ENCODE measurements at regions not wholly inside any gene's neighbourhood (a gene's known extent, or its start where the extent isn't known, plus 50 kb on each side); places are given as distances from the start of the nearest gene placed in this dataset.

DNA sequence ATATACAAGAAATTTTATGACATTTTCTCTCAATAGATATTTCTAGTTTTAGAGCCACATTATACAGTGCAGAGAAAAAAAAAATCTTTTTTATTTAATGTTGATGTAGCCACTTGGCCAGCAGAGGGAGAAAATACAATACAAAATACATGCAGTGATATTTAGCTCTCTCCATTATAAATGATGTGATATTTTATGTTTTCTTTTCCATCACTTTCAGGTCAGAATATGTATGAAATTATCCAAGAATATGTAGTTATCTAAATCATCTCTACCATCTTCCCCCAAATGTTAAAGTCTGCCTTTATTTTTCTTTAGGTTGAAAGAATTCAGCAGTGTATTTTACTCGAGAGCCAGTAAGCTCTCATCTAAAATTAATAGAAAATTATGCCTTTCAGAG is 533.6 kb upstream of the FSHR start:
- Histone ChIP-seq H4K91ac (ENCODE audit: low read length) (no peak overlapping the region), H4K8ac (ENCODE audit: low read length) (no peak overlapping the region), H3K18ac (ENCODE audit: low read depth in 1 of 2, low read length in 2 of 2) (no peak overlapping the region), H2BK120ac (ENCODE audit: low read depth, low read length) (no peak overlapping the region), H3K27ac (ENCODE audit: low read length, poor library complexity, severe bottlenecking) (no peak overlapping the region), H3K27me3 (ENCODE audit: control insufficient read depth in 1 of 2, insufficient read depth in 1 of 2, low read length in 2 of 2) (no peaks in the 10 kb centered on the region), H2BK12ac (ENCODE audit: low read length in 2 of 2) (no peak overlapping the region), H3K4me1 (ENCODE audit: control insufficient read depth, insufficient read depth, low read depth, low read length) (no peaks in the 10 kb centered on the region), H3K9ac (ENCODE audit: low read length) (no peak overlapping the region), H3K14ac (ENCODE audit: low read length in 2 of 2) (no peak overlapping the region), H3K4me2 (ENCODE audit: low read length, poor library complexity, severe bottlenecking) (no peak overlapping the region), H3K9me3 (ENCODE audit: control insufficient read depth, low read length) (no peaks in the 10 kb centered on the region), H3K23ac (ENCODE audit: low read length in 2 of 2) (no peak overlapping the region), H2AFZ (ENCODE audit: low read depth, low read length) (no peak overlapping the region), H3K79me1 (replicated peaks; ENCODE audit: low read length, poor library complexity, severe bottlenecking) (no peaks in the 10 kb centered on the region), H2BK15ac (ENCODE audit: low read depth, poor library complexity, severe bottlenecking) (no peak overlapping the region), H3K36me3 (ENCODE audit: control insufficient read depth in 1 of 2, insufficient read depth in 2 of 2, low read depth in 1 of 2, low read length in 2 of 2) (no peaks in the 10 kb centered on the region), H2AK5ac (ENCODE audit: low read length, severe bottlenecking) (no peak overlapping the region), H3K4ac (ENCODE audit: low read depth in 1 of 2, low read length in 2 of 2) (no peak overlapping the region), H2BK5ac (ENCODE audit: low read depth, low read length, poor library complexity, severe bottlenecking) (no peak overlapping the region), H3K4me3 (ENCODE audit: insufficient read depth in 1 of 2, low read depth in 1 of 2, low read length in 2 of 2) (no peak overlapping the region)
- no CpG with 5 or more reads among the region's 1 CpG for WGBS
- DNase-seq = peak; percentile 2

DNA sequence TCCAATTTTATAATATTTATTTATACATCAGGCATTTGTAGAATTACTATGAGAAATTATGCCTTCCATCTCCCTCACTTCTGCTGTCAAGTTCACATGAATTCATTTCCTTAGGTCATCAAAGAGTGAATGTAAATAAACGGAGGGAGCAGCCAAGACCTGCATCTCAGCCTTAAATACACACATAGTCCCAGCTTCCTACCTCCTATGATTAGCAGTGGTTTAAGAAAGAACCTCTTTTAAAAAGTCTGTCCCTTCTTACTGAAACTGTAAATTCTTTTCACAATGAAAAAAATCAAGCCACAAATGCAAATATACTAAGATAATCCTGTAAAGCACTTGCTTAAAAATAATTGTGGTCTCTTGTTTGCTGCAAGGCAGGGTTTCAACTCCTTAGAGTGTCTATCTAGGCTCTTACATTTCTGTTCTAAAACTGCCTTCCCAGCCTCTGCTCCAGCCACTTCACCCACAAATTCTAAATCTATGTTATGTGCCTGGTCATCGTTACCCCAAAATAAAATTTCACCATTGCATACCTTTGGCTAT is 532.7 kb upstream of the FSHR start:
- H2AK5ac ChIP-seq (ENCODE audit: low read length, severe bottlenecking) = no peak overlapping the region
- no peak overlapping the region for H4K8ac ChIP-seq (ENCODE audit: low read length)
- no peak overlapping the region for H3K27ac ChIP-seq (ENCODE audit: low read length, poor library complexity, severe bottlenecking)
- no peak overlapping the region for H3K4me2 ChIP-seq (ENCODE audit: low read length, poor library complexity, severe bottlenecking)
- no peaks in the 10 kb centered on the region for H3K79me1 ChIP-seq (replicated peaks; ENCODE audit: low read length, poor library complexity, severe bottlenecking)
- WGBS = 67% methylated on average over 2 of the region's 2 CpGs
- no peak overlapping the region for H4K91ac ChIP-seq (ENCODE audit: low read length)
- no peak overlapping the region for H2BK120ac ChIP-seq (ENCODE audit: low read depth, low read length)
- H3K4me1 ChIP-seq (ENCODE audit: control insufficient read depth, insufficient read depth, low read depth, low read length) = no peaks in the 10 kb centered on the region
- no peak overlapping the region for H3K4me3 ChIP-seq (ENCODE audit: insufficient read depth in 1 of 2, low read depth in 1 of 2, low read length in 2 of 2)
- H3K4ac ChIP-seq (ENCODE audit: low read depth in 1 of 2, low read length in 2 of 2) = no peak overlapping the region
- no peak overlapping the region for H3K18ac ChIP-seq (ENCODE audit: low read depth in 1 of 2, low read length in 2 of 2)
- H3K9ac ChIP-seq (ENCODE audit: low read length) = no peak overlapping the region
- no peak overlapping the region for H2BK15ac ChIP-seq (ENCODE audit: low read depth, poor library complexity, severe bottlenecking)
- no peaks in the 10 kb centered on the region for H3K9me3 ChIP-seq (ENCODE audit: control insufficient read depth, low read length)
- no peak overlapping the region for H3K23ac ChIP-seq (ENCODE audit: low read length in 2 of 2)
- no peak overlapping the region for H2BK12ac ChIP-seq (ENCODE audit: low read length in 2 of 2)
- no peaks in the 10 kb centered on the region for H3K27me3 ChIP-seq (ENCODE audit: control insufficient read depth in 1 of 2, insufficient read depth in 1 of 2, low read length in 2 of 2)
- H2AFZ ChIP-seq (ENCODE audit: low read depth, low read length) = no peak overlapping the region
- H2BK5ac ChIP-seq (ENCODE audit: low read depth, low read length, poor library complexity, severe bottlenecking) = no peak overlapping the region
- no peaks in the 10 kb centered on the region for H3K36me3 ChIP-seq (ENCODE audit: control insufficient read depth in 1 of 2, insufficient read depth in 2 of 2, low read depth in 1 of 2, low read length in 2 of 2)
- DNase-seq = no peak
- no peak overlapping the region for H3K14ac ChIP-seq (ENCODE audit: low read length in 2 of 2)

DNA sequence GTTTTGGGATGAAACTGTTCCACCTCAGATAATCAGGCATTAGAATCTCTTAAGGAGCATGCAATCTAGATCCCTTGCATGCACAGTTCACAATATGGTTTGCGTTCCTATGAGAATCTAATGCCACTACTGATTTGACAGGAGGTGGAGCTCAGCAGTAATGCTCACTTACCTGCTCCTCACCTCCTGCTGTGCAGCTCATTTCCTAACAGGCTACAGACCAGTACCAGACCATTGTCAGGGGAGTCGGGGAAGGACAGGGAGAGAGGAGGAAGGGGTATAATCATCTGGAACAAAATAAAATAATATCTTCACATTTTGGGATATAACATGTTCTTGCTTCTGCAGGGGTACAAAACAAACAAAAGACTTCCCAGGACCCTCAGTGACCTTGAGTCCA is 532.0 kb upstream of the FSHR start:
- Histone ChIP-seq H3K27ac (ENCODE audit: low read length, poor library complexity, severe bottlenecking) (no peak overlapping the region), H3K18ac (ENCODE audit: low read depth in 1 of 2, low read length in 2 of 2) (no peak overlapping the region), H2BK120ac (ENCODE audit: low read depth, low read length) (no peak overlapping the region), H3K23ac (ENCODE audit: low read length in 2 of 2) (no peak overlapping the region), H3K27me3 (ENCODE audit: control insufficient read depth in 1 of 2, insufficient read depth in 1 of 2, low read length in 2 of 2) (no peaks in the 10 kb centered on the region), H2BK5ac (ENCODE audit: low read depth, low read length, poor library complexity, severe bottlenecking) (no peak overlapping the region), H2BK12ac (ENCODE audit: low read length in 2 of 2) (no peak overlapping the region), H3K4me2 (ENCODE audit: low read length, poor library complexity, severe bottlenecking) (no peak overlapping the region), H3K9me3 (ENCODE audit: control insufficient read depth, low read length) (no peaks in the 10 kb centered on the region), H3K4ac (ENCODE audit: low read depth in 1 of 2, low read length in 2 of 2) (no peak overlapping the region), H2BK15ac (ENCODE audit: low read depth, poor library complexity, severe bottlenecking) (no peak overlapping the region), H2AFZ (ENCODE audit: low read depth, low read length) (no peak overlapping the region), H4K91ac (ENCODE audit: low read length) (no peak overlapping the region), H3K36me3 (ENCODE audit: control insufficient read depth in 1 of 2, insufficient read depth in 2 of 2, low read depth in 1 of 2, low read length in 2 of 2) (no peaks in the 10 kb centered on the region), H4K8ac (ENCODE audit: low read length) (no peak overlapping the region), H3K14ac (ENCODE audit: low read length in 2 of 2) (no peak overlapping the region), H3K9ac (ENCODE audit: low read length) (no peak overlapping the region), H3K4me3 (ENCODE audit: insufficient read depth in 1 of 2, low read depth in 1 of 2, low read length in 2 of 2) (no peak overlapping the region), H3K79me1 (replicated peaks; ENCODE audit: low read length, poor library complexity, severe bottlenecking) (no peaks in the 10 kb centered on the region), H3K4me1 (ENCODE audit: control insufficient read depth, insufficient read depth, low read depth, low read length) (no peaks in the 10 kb centered on the region), H2AK5ac (ENCODE audit: low read length, severe bottlenecking) (no peak overlapping the region)
- DNase-seq = no peak
- WGBS = 77% methylated on average over 1 of the region's 2 CpGs

DNA sequence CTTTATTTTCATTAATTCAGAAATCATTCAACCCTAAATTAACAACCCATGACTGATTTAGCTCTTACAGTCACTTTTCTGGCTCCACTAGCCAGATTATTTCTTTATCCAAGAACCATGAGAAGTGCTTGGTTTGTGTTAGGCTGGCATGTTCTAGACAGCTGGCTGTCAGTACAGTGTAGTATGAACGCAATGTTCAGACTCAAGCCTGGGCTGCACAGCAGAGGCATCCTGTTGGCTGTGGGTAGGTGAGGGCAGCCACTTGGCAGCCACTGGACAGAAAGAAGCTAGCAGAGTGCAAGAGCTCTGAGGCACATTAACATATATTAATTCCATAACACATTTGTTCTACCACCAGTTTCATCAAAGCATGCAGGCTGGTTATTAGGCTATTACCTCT is 522.9 kb upstream of the FSHR start:
- Histone ChIP-seq H3K4me1 (ENCODE audit: control insufficient read depth, insufficient read depth, low read depth, low read length) (no peaks in the 10 kb centered on the region), H4K91ac (ENCODE audit: low read length) (no peak overlapping the region)

More for the DNA sequence above, 522.9 kb upstream of the FSHR start:
- H2BK12ac ChIP-seq (ENCODE audit: low read length in 2 of 2) = no peak overlapping the region
- no peak overlapping the region for H2AFZ ChIP-seq (ENCODE audit: low read depth, low read length)
- H2BK5ac ChIP-seq (ENCODE audit: low read depth, low read length, poor library complexity, severe bottlenecking) = no peak overlapping the region
- no peak overlapping the region for H3K4me2 ChIP-seq (ENCODE audit: low read length, poor library complexity, severe bottlenecking)
- H3K4ac ChIP-seq (ENCODE audit: low read depth in 1 of 2, low read length in 2 of 2) = no peak overlapping the region
- H3K18ac ChIP-seq (ENCODE audit: low read depth in 1 of 2, low read length in 2 of 2) = no peak overlapping the region
- no peak overlapping the region for H3K27ac ChIP-seq (ENCODE audit: low read length, poor library complexity, severe bottlenecking)
- H4K8ac ChIP-seq (ENCODE audit: low read length) = no peak overlapping the region
- H3K27me3 ChIP-seq (ENCODE audit: control insufficient read depth in 1 of 2, insufficient read depth in 1 of 2, low read length in 2 of 2) = no peaks in the 10 kb centered on the region
- H3K9ac ChIP-seq (ENCODE audit: low read length) = no peak overlapping the region
- no peak overlapping the region for H3K23ac ChIP-seq (ENCODE audit: low read length in 2 of 2)
- H3K79me1 ChIP-seq (replicated peaks; ENCODE audit: low read length, poor library complexity, severe bottlenecking) = no peaks in the 10 kb centered on the region
- 92% methylated on average over 1 of the region's 1 CpG for WGBS
- no peak overlapping the region for H3K4me3 ChIP-seq (ENCODE audit: insufficient read depth in 1 of 2, low read depth in 1 of 2, low read length in 2 of 2)
- no peaks in the 10 kb centered on the region for H3K36me3 ChIP-seq (ENCODE audit: control insufficient read depth in 1 of 2, insufficient read depth in 2 of 2, low read depth in 1 of 2, low read length in 2 of 2)
- no peaks in the 10 kb centered on the region for H3K9me3 ChIP-seq (ENCODE audit: control insufficient read depth, low read length)
- no peak for DNase-seq
- no peak overlapping the region for H3K14ac ChIP-seq (ENCODE audit: low read length in 2 of 2)
- no peak overlapping the region for H2BK15ac ChIP-seq (ENCODE audit: low read depth, poor library complexity, severe bottlenecking)
- no peak overlapping the region for H2BK120ac ChIP-seq (ENCODE audit: low read depth, low read length)
- H2AK5ac ChIP-seq (ENCODE audit: low read length, severe bottlenecking) = no peak overlapping the region

All from mesenchymal stem cell (in vitro differentiated cells and primary cell).